ENCODE measurements at regions not wholly inside any gene's neighbourhood (a gene's known extent, or its start where the extent isn't known, plus 50 kb on each side); places are given as distances from the start of the nearest gene placed in this dataset.

- no peak for TF ChIP-seq POLR2A (IDR thresholded peaks at IDR 0.05)
- TF ChIP-seq CTCF (IDR thresholded peaks at IDR 0.05), result no peak
Observed at GRCh38 chrY:15814241-15814640, 1289.9 kb downstream of the NLGN4Y start.

Measured in suprapubic skin (tissue), 3 donors.